OCI-LY7 (cell line): ENCODE measurements at regions not wholly inside any gene's neighbourhood (a gene's known extent, or its start where the extent isn't known, plus 50 kb on each side); places are given as distances from the start of the nearest gene placed in this dataset.

ENCODE experiments used
- BruUV-seq: library from RNA; stranded (reverse); fragments of 400-500 nt; replicated peaks from 2 replicates; lab custom pipeline; 2021; lab: Mats Ljungman, UMichigan
- CTCF ChIA-PET: fragments of 300-600 bp; sonication (Branson Sonifier 250); formaldehyde crosslinking; loops from one replicate; lab custom pipeline; 2022; ENCODE audit warnings: antibody characterized with exemption; ENCODE audit not compliant: unreplicated experiment; lab: Charles Lee
- POLR2A ChIA-PET: fragments of 300-600 bp; sonication (Branson Sonifier 250); formaldehyde crosslinking; loops from one replicate; lab custom pipeline; 2022; ENCODE audit warnings: antibody characterized with exemption; lab: Charles Lee
- DNase-seq: peaks from one replicate; pipeline ENCODE4 v3.0.0-alpha.2; 2015; ENCODE audit warnings: low spot score
- H2AFZ ChIP-seq: fragments of 200-600 bp; sonication (generic), shearing (Covaris generic); 2 replicates; pipeline ENCODE4 v1.6.1; 2014; ENCODE audit warnings: mild to moderate bottlenecking, antibody characterized with exemption, low read length, moderate library complexity
- H3K27ac ChIP-seq: fragments of 200-600 bp; sonication (generic); 2 replicates; pipeline ENCODE4 v1.5.1; 2014; ENCODE audit warnings: mixed run types, low read depth, mild to moderate bottlenecking, moderate library complexity, low read length, inconsistent platforms; ENCODE audit not compliant: poor library complexity, severe bottlenecking
- H3K36me3 ChIP-seq: fragments of 200-600 bp; sonication (generic); 2 replicates; pipeline ENCODE4 v1.6.1; 2014; ENCODE audit warnings: mild to moderate bottlenecking, antibody characterized with exemption, low read length, moderate library complexity, mixed read lengths; ENCODE audit not compliant: insufficient read depth
- H3K4me1 ChIP-seq: fragments of 200-600 bp; sonication (generic); 2 replicates; pipeline ENCODE4 v1.5.1; 2014; ENCODE audit warnings: mild to moderate bottlenecking, low read length; ENCODE audit not compliant: insufficient read depth, poor library complexity, severe bottlenecking
- H3K4me2 ChIP-seq: fragments of 200-600 bp; sonication (generic); 2 replicates; pipeline ENCODE4 v1.6.1; 2014; ENCODE audit warnings: mild to moderate bottlenecking, low read length
- H3K4me3 ChIP-seq: fragments of 200-600 bp; sonication (generic); 2 replicates; pipeline ENCODE4 v1.5.1; 2014; ENCODE audit warnings: mild to moderate bottlenecking, low read depth, low read length; ENCODE audit not compliant: poor library complexity, severe bottlenecking
- H3K79me2 ChIP-seq: fragments of 200-600 bp; sonication (generic); 2 replicates; pipeline ENCODE4 v1.6.1; 2016; ENCODE audit warnings: low read depth, mild to moderate bottlenecking, low read length, moderate library complexity, mixed read lengths; ENCODE audit not compliant: insufficient read depth
- H3K9me2 ChIP-seq: fragments of 200-600 bp; sonication (generic); 2 replicates; pipeline ENCODE4 v1.6.1; 2016; ENCODE audit warnings: mild to moderate bottlenecking, low read length, mixed read lengths; ENCODE audit not compliant: insufficient read depth
- H3K9me3 ChIP-seq: fragments of 200-600 bp; sonication (generic); 2 replicates; pipeline ENCODE4 v1.6.1; 2014; ENCODE audit warnings: mild to moderate bottlenecking, mixed run types, low read length, mixed read lengths
- H4K20me1 ChIP-seq: fragments of 200-600 bp; sonication (generic); 2 replicates; pipeline ENCODE4 v1.6.1; 2014; ENCODE audit warnings: mild to moderate bottlenecking, antibody characterized with exemption, low read length, moderate library complexity, mixed read lengths; ENCODE audit not compliant: insufficient read depth
- EZH2phosphoT487 ChIP-seq: fragments of 200-600 bp; sonication (generic); IDR thresholded peaks from 2 replicates; pipeline ENCODE4 v1.6.1; 2018; ENCODE audit warnings: low read depth, borderline replicate concordance, mild to moderate bottlenecking, mixed run types, antibody characterized with exemption, low read length, moderate library complexity, mixed read lengths
- intact Hi-C: fragments of 100-400 bp; cut with micrococcal nuclease; formaldehyde crosslinking; loops from one replicate; pipeline ENCODE4 v1.10.0; 2022; ENCODE audit not compliant: unreplicated experiment
- TF ChIP-seq, protein P1 (sequence below): fragments of 200-600 bp; sonication (generic); conservative IDR thresholded peaks from 2 replicates; pipeline ENCODE4 v1.5.1; 2014; ENCODE audit warnings: mild to moderate bottlenecking, antibody characterized with exemption, low read length, moderate library complexity, mixed read lengths

DNA sequence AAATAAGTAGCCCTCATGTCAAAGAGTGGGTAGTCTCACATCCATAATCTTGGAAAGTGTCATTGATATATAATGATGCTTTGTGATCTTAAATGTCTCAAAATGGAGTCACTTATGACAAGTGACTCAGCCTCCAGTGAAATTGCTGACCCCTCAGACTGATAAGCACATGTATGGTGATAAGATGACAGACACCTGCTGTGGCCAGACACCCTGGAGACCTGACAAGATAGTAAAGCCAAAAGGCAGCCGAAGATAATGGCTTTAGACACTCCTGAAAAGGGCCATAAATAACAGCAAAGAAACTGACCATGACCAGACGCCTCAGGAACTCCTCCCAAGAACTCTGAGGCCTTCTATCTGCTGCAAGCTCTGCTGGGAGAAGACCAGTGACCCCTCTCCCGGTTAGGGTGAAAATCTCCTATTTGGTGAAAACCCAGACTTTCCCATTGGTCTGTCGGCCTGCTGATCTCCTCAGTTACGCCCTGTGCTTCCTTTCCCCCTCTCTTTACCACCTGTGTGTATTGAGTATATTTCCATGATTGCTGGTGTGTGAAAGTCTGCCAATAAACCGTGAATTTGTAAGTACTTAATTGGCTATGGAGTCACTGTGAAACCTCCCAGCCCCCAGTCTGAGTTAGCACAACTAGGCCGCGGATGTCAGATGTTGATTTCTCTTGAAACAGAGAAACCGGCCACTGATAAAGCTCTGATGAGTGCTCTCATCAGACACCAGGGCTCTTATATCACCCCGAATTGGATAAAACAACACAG, 226.7 kb upstream of the MYOCD start:
- no peaks in the 10 kb centered on the region for H3K4me1 ChIP-seq
- H3K36me3 ChIP-seq, result no peaks in the 10 kb centered on the region
- no peaks in the 10 kb centered on the region for H4K20me1 ChIP-seq
- ChIA-PET POLR2A (no interaction called here), CTCF (no interaction called here)
- H3K79me2 ChIP-seq, result no peaks in the 10 kb centered on the region
- H3K9me2 ChIP-seq, result no peaks in the 10 kb centered on the region
- BruUV-seq, result no TSS peak
- H3K9me3 ChIP-seq, result no peaks in the 10 kb centered on the region
- intact Hi-C loops, result no loop called here
- TF ChIP-seq, protein P1, sequence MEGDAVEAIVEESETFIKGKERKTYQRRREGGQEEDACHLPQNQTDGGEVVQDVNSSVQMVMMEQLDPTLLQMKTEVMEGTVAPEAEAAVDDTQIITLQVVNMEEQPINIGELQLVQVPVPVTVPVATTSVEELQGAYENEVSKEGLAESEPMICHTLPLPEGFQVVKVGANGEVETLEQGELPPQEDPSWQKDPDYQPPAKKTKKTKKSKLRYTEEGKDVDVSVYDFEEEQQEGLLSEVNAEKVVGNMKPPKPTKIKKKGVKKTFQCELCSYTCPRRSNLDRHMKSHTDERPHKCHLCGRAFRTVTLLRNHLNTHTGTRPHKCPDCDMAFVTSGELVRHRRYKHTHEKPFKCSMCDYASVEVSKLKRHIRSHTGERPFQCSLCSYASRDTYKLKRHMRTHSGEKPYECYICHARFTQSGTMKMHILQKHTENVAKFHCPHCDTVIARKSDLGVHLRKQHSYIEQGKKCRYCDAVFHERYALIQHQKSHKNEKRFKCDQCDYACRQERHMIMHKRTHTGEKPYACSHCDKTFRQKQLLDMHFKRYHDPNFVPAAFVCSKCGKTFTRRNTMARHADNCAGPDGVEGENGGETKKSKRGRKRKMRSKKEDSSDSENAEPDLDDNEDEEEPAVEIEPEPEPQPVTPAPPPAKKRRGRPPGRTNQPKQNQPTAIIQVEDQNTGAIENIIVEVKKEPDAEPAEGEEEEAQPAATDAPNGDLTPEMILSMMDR, result no peak
- TF ChIP-seq EZH2phosphoT487, result no peak
- no peak overlapping the region for H2AFZ ChIP-seq
- H3K27ac ChIP-seq, result no peak overlapping the region
- DNase-seq, result no peak
- H3K4me2 ChIP-seq, result no peak overlapping the region
- H3K4me3 ChIP-seq, result no peak overlapping the region

DNA sequence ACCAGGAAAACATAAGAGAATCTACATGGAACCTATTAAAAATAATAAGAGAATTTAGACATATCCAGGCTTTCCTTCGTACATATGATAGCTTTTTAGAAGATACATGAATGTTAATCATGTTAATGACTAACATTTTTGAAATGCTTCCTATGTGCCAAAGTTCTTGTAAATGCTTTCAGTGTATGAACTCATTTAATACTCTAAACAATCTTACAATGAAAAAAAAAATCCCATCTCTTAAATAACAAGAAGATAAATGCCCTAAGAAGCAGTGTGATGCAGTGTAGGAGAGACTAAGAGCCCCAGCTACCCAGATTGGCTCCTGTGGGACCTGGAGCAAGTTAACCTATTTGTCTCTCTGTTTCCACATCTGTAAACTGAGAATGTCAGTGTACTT, 220.4 kb upstream of the MYOCD start:
- Histone ChIP-seq H3K4me3 (no peak overlapping the region), H4K20me1 (no peaks in the 10 kb centered on the region), H3K4me2 (no peak overlapping the region), H2AFZ (no peak overlapping the region), H3K36me3 (no peaks in the 10 kb centered on the region), H3K27ac (no peak overlapping the region), H3K9me2 (no peaks in the 10 kb centered on the region), H3K4me1 (no peaks in the 10 kb centered on the region), H3K9me3 (no peaks in the 10 kb centered on the region), H3K79me2 (no peaks in the 10 kb centered on the region)
- CTCF ChIA-PET, result no interaction called here
- intact Hi-C loops, result no loop called here
- BruUV-seq, result no TSS peak
- TF ChIP-seq, protein P1, result no peak
- no peak for TF ChIP-seq EZH2phosphoT487
- DNase-seq, result no peak
- POLR2A ChIA-PET, result no interaction called here

DNA sequence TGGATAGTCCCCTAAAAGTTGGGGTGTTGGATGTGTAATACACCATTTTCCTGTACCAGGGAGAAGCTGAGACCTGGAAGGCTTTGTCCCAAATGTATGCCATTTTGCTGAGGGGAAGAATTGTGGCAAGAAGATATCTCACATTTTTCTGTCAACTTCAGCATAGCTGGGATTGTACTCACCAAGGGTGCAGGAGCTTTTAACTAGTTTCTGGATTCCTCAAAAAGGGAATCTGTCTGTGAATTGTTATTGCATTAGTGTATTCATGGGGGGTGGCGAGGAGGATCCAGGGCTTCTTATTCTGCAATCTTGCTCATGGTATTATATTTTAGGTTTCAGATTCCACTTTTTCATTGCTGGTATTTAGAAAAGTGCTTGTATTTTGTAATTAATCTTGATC, 208.2 kb upstream of the MYOCD start:
- CTCF ChIA-PET, result no interaction called here
- H2AFZ ChIP-seq, result no peak overlapping the region
- BruUV-seq, result no TSS peak

More for the DNA sequence above, 208.2 kb upstream of the MYOCD start:
- Histone ChIP-seq H3K36me3 (no peaks in the 10 kb centered on the region), H3K27ac (no peak overlapping the region), H3K4me1 (no peaks in the 10 kb centered on the region), H3K79me2 (no peaks in the 10 kb centered on the region), H3K4me3 (no peak overlapping the region), H3K9me2 (no peaks in the 10 kb centered on the region), H3K4me2 (no peak overlapping the region), H4K20me1 (no peaks in the 10 kb centered on the region), H3K9me3 (no peaks in the 10 kb centered on the region)
- intact Hi-C loops, result no loop called here
- no peak for TF ChIP-seq EZH2phosphoT487
- TF ChIP-seq, protein P1, result no peak
- POLR2A ChIA-PET, result interaction anchor here (0.6 kb wide), 1 partner anchor 460 kb away, joined by 3 read pairs; the partner anchor contains the start of gene ZNF18
- no peak for DNase-seq
